Uterus (tissue), 2 donors: ENCODE measurements at regions not wholly inside any gene's neighbourhood (a gene's known extent, or its start where the extent isn't known, plus 50 kb on each side); places are given as distances from the start of the nearest gene placed in this dataset.
"Not testable (repeated sequence)": the region's sequence is repeated elsewhere in the genome, so short reads cannot be mapped to it uniquely, and the experiment has no call there.

ENCODE experiments used
- CTCF ChIP-seq, 4 experiments: fragments of 200-600 bp in 2 of 4; fragments of 450-650 bp in 2 of 4; sonication (generic) in 2 of 4; IDR thresholded peaks; one replicate each; pipeline ENCODE4 v1.5.1; 2016 to 2019; ENCODE audit warnings: antibody characterized with exemption in 4 of 4, mild to moderate bottlenecking in 2 of 4, moderate library complexity in 1 of 4
- POLR2A ChIP-seq, 2 donors: fragments of 450-650 bp; IDR thresholded peaks; one replicate each; pipeline ENCODE4 v1.6.1; 2016; ENCODE audit warnings: antibody characterized with exemption in 2 of 2, mild to moderate bottlenecking in 1 of 2, moderate library complexity in 1 of 2

- TF ChIP-seq CTCF, POLR2A (IDR thresholded peaks at IDR 0.05): not testable (repeated sequence)
These were observed 125.6 kb upstream of the BTN3A2 start for GRCh38 chr6:26239415-26239814.
